ENCODE measurements at regions not wholly inside any gene's neighbourhood (a gene's known extent, or its start where the extent isn't known, plus 50 kb on each side); places are given as distances from the start of the nearest gene placed in this dataset.

GRCh38 chr7:106957766-106958165 lies 86.7 kb upstream of the PRKAR2B start:
- Histone ChIP-seq H3K4me1 (peaks cover 0 to 1% (median 0%) of the 10 kb centered on the region in 4 donors), H3K27me3 (no peaks in the 10 kb centered on the region), H3K27ac (no peak overlapping the region), H3K4me3 (no peak overlapping the region), H3K36me3 (no peaks in the 10 kb centered on the region), H3K9me3 (no peaks in the 10 kb centered on the region)
- DNase-seq, result no peak
- WGBS, 2 donors, result 86 to 93% methylated on average over 2 of the region's 2 CpGs
- TF ChIP-seq, protein P1, sequence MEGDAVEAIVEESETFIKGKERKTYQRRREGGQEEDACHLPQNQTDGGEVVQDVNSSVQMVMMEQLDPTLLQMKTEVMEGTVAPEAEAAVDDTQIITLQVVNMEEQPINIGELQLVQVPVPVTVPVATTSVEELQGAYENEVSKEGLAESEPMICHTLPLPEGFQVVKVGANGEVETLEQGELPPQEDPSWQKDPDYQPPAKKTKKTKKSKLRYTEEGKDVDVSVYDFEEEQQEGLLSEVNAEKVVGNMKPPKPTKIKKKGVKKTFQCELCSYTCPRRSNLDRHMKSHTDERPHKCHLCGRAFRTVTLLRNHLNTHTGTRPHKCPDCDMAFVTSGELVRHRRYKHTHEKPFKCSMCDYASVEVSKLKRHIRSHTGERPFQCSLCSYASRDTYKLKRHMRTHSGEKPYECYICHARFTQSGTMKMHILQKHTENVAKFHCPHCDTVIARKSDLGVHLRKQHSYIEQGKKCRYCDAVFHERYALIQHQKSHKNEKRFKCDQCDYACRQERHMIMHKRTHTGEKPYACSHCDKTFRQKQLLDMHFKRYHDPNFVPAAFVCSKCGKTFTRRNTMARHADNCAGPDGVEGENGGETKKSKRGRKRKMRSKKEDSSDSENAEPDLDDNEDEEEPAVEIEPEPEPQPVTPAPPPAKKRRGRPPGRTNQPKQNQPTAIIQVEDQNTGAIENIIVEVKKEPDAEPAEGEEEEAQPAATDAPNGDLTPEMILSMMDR (IDR thresholded peaks at IDR 0.05), result no peak
- TF ChIP-seq EP300 (IDR thresholded peaks at IDR 0.05) (no peak), POLR2A (IDR thresholded peaks at IDR 0.05) (no peak), POLR2AphosphoS5 (IDR thresholded peaks at IDR 0.05) (no peak)
- intact Hi-C loops (cut with DNase I), result no loop called here

DNA sequence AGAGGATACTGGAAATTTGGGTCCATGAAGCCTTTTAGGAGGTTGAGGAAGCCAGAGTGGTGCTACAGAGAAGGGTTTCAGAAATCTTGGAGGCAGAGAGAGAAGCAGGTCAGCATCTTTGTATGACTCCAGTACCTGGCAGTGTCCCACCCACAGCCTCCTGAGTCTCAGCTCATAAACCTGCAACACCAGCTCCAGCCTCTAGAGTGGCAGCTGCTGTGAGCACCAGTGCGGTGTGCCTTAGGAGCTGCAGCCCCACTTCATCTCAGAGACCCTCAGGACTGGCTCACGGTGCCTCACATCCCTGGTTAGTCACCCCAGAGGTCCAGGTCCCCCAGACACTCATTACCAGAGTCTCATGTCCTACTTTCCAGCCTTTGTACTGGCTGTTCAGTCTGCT lies 84.8 kb upstream of the PRKAR2B start:
- H3K4me1 ChIP-seq, result no peaks in the 10 kb centered on the region
- WGBS, 2 donors, result 36 to 69% methylated on average over 2 of the region's 2 CpGs
- DNase-seq, result no peak
- TF ChIP-seq, protein P1 (IDR thresholded peaks at IDR 0.05), result no peak
- no peak for TF ChIP-seq EP300 (IDR thresholded peaks at IDR 0.05)
- TF ChIP-seq POLR2AphosphoS5 (IDR thresholded peaks at IDR 0.05), result no peak
- no peak for TF ChIP-seq POLR2A (IDR thresholded peaks at IDR 0.05)
- no peak overlapping the region for H3K4me3 ChIP-seq
- H3K27me3 ChIP-seq, result no peaks in the 10 kb centered on the region
- intact Hi-C loops (cut with DNase I), result no loop called here
- no peaks in the 10 kb centered on the region for H3K9me3 ChIP-seq
- H3K27ac ChIP-seq, result no peak overlapping the region
- no peaks in the 10 kb centered on the region for H3K36me3 ChIP-seq

DNA sequence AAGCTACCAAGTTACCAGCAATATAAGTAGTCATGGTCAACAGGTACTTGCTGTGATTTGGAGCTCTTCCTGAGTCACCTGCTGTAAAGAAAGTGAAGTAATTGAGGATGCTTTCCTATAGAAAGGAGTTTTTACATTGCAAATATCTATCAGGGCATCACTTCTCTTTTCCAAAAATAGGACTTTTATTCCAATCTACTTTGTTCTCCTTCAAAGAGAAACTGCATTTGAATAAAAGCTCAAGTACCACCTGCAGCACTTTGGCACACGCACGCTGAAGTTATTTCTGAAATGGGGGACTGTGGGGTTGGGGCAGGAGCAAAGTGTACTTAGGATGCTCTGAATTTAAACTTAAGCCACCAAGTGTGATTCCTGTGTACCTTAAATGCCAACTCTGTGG lies 81.8 kb upstream of the PRKAR2B start:
- 81 to 93% methylated on average over 2 of the region's 2 CpGs for WGBS, 2 donors
- H3K27ac ChIP-seq, result no peak overlapping the region
- H3K36me3 ChIP-seq, result no peaks in the 10 kb centered on the region
- H3K4me3 ChIP-seq, result no peak overlapping the region
- intact Hi-C loops (cut with DNase I), result no loop called here
- no peaks in the 10 kb centered on the region for H3K27me3 ChIP-seq
- TF ChIP-seq POLR2A (IDR thresholded peaks at IDR 0.05), result no peak
- TF ChIP-seq, protein P1 (IDR thresholded peaks at IDR 0.05), result no peak
- no peak for TF ChIP-seq POLR2AphosphoS5 (IDR thresholded peaks at IDR 0.05)
- TF ChIP-seq EP300 (IDR thresholded peaks at IDR 0.05), result no peak
- H3K4me1 ChIP-seq, result no peaks in the 10 kb centered on the region
- H3K9me3 ChIP-seq, result no peaks in the 10 kb centered on the region
- no peak for DNase-seq

DNA sequence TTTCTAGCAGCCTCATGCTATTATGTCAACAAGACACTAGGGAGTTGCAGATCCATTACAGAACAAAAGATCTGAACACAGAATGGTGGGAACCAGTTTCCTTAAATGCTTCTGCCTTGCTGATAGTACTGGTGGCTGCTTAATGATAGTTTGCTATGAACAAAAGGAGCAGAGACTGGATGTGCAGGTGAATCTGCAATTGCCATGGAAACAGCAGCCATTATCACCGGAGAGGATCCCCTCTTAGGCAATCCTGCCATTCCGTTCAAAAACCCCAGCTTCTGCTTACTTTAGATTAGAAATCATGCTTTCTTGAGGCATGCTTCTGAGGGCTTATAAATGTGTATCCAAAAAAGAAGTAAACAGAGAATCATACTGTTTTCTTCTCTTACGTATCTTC lies 80.0 kb upstream of the PRKAR2B start:
- H3K9me3 ChIP-seq, result no peaks in the 10 kb centered on the region
- WGBS, 2 donors, result 50 to 54% methylated on average over 3 of the region's 3 CpGs
- no peaks in the 10 kb centered on the region for H3K36me3 ChIP-seq
- H3K4me1 ChIP-seq, result no peaks in the 10 kb centered on the region
- H3K27me3 ChIP-seq, result no peaks in the 10 kb centered on the region
- no peak for DNase-seq
- H3K4me3 ChIP-seq, result no peak overlapping the region
- intact Hi-C loops (cut with DNase I), result no loop called here
- no peak for TF ChIP-seq POLR2A (IDR thresholded peaks at IDR 0.05)
- TF ChIP-seq, protein P1 (IDR thresholded peaks at IDR 0.05), result no peak
- TF ChIP-seq POLR2AphosphoS5 (IDR thresholded peaks at IDR 0.05), result no peak
- no peak for TF ChIP-seq EP300 (IDR thresholded peaks at IDR 0.05)
- H3K27ac ChIP-seq, result no peak overlapping the region

DNA sequence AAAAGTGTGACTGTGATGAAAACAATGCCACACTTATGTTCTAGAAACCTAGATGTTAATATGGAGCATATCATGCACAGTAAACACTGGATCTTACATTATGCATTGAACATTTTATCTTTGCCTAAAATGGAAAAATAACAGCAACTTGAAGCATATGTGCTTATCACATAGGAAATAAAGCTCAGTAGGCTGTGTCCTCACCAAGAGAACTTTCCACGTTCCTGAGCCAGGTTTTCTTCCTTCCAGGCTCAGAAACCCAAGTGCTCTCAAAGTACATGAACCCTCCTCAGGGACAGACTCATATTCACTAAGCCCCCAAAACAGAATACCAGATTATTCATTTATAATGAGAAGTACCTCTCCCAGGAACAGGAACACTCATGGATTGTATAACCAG lies 79.4 kb upstream of the PRKAR2B start:
- Histone ChIP-seq H3K4me1 (no peaks in the 10 kb centered on the region), H3K36me3 (no peaks in the 10 kb centered on the region), H3K27ac (no peak overlapping the region), H3K27me3 (no peaks in the 10 kb centered on the region), H3K4me3 (no peak overlapping the region), H3K9me3 (no peaks in the 10 kb centered on the region)
- 75 to 81% methylated on average over 1 of the region's 1 CpG for WGBS, 2 donors
- TF ChIP-seq POLR2A (IDR thresholded peaks at IDR 0.05) (no peak), POLR2AphosphoS5 (IDR thresholded peaks at IDR 0.05) (no peak), EP300 (IDR thresholded peaks at IDR 0.05) (no peak)
- TF ChIP-seq, protein P1 (IDR thresholded peaks at IDR 0.05), result no peak
- no peak for DNase-seq
- intact Hi-C loops (cut with DNase I), result no loop called here

All from sigmoid colon (tissue), 6 donors.